TTC549 (cell line): ENCODE measurements at regions not wholly inside any gene's neighbourhood (a gene's known extent, or its start where the extent isn't known, plus 50 kb on each side); places are given as distances from the start of the nearest gene placed in this dataset.

ENCODE experiments used
- FAIRE-seq: peaks from 2 replicates; lab custom pipeline; 2012; peaks lifted over from hg19 to GRCh38; lab: Jason Lieb, UNC

DNA sequence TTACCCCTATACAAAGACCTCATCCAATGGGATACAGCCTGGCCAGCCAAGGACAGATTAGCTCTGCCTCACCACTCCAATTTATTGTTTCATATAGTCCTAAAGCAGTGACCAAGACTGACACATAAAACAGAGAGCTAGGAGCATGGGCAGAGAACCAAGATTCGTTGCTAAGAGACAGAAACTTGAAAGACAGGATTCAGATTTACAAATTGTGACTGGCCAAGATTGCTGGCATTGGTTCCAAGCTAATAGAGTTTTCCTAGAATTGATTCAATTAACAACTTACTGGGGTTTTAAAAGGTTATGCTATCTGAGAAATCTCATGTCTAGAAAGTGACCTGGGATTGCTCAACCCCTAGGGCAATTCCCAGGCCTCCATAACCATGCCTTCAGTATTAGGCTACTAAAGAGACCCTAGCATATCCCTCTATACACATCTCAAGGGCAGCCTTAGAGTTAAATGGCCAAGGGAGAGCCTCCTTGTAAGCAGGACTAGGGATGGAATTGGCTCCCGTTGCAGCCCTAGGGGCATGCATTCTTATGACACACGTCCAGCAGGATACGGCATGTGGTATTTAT is 75.6 kb downstream of the ICOS start:
- no peak for FAIRE-seq

DNA sequence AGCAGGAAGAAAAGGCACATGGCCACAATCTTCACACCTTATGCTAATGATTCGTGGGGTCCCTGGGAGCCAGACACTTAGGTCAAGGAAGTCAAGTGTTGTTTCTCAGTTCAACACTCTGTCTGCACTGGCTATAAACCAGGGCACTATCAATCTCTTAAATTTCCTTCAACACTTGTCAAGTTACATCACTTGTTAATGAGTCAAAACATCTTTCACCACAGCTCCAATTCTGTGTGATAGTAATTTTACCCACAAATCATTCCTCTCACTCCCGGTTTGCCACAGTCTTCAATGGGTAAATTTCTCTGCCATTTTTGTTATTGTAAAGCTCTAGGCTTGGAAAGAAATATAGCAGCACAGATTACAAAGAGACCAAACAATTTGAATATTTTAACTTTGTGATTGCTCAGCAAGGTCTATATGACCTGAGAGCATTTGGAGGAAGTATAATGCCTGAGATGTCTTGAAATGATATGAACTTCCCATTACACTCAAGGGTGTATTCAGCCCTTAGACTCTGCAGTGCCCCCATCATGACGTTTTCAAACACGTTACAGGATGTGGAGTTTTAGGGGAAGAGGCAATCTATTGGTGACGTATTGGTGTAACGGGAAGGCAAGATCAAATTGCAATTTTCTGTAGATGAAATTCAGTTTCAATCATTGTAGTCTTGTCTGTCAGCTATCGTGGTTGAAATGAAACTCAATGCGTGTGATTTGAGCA is 78.7 kb downstream of the ICOS start:
- no peak for FAIRE-seq

DNA sequence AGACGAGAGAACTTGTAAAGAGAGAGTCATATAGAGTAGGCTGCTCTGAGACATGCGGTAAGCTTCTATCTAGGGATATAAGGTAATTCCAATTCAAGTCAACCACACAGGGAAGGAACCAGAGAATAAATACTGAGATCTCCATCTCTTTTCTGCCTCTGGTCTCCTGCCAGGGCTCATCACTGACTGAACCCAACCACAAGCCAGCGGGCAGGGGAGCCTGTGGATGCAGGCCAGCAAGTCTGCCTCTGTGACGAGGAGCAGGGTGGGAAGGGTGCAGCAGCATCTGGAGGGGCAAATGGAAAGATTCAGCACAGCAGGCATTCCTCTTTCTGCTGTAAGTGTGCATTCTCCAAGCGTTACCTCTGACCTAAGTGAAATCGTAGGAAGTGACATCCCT is 82.2 kb downstream of the ICOS start:
- FAIRE-seq = no peak

DNA sequence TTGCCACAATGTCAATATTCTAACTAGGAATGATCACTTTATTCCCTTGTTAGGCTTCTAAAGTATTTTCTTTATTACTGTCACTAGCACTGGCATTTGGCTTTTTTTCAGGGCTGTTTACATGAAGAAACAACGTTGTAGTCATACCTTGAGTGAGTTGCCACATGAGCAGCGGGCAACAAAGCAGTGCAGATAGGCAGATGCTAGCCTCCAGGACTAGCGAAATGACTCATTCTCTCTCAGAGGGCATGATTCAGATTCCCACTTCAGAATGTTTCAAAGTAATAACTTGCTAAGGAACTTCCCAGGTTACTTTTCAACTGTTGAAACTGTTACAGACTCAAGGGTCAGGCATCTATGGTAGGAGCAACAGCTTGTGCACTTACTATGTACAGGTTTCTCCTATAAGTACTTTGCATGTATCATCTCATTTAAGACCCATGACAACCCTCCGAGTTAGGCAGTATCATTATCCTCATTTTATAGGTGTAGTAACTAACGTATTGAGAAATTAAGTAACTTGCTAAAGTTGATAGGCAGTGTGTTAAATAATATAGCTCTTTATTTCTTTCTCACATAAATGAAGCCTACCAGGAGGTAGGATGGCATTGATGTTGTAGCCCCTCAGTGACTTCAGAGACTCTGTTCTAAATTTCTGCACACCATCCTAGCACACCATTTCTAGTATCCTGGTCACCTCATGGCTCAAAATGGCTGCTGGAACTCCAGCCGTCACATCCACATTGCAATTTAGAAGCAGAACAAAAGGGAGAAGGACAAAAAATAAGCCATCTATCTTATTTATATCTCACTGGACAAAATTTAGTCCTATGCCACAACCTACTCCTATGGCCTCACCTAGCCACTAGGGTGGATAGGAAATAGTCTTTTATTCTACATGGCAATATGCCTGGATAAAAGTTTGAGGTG is 83.3 kb downstream of the ICOS start:
- FAIRE-seq = no peak

DNA sequence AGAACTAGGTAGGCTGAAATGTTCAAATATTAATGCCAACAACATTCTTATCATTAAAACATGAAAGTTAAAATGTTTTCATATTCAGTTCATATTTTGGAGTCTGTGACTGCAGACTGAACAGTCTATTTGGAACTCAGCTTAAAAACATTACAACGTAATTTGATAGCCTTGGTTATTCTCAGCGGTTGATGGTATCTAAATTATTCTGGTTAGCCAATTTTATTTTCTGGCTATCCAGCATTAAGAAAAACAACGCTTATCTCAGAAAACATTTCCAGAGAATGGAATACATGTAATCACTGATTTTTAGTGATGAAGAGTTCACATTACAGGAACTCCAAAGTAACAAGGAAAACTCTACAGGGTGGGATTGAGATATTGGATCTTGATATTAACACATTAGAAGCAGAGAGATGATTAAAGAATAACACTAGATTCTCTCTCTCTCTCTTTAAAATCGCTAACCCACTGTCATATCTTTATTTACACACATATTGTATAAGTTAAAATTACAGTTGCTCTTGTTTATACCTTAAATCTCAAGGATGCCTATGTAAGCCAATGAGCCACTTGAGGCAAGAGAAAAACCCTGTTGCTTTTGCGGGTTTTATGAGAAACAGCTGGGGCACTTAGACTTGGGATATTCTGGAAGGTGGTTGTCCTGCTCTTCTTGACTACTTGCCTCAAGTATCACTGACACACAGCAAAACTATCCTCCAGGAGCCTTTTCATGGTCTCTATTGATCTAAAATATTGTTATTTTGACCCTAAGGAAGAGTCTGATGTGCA is 84.9 kb downstream of the ICOS start:
- no peak for FAIRE-seq

DNA sequence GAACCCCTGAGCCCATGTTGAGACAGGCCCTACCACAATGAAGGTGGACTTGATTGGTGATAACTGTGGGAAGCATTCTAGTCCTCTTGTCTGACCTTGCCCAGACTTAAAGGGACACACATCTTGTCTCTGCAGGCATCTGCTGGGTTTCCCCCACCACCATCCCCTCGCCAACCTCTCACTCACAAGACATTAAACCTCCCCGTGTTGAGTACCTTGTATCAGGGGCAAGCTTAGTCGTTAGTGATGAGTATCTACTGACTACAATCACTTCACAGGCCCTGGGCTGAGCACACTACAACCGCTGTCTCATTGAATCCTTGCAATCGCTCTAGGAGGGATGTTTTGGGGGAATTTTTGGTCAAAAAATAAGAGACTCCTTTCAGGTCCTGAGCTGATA is 86.0 kb downstream of the ICOS start:
- no peak for FAIRE-seq

DNA sequence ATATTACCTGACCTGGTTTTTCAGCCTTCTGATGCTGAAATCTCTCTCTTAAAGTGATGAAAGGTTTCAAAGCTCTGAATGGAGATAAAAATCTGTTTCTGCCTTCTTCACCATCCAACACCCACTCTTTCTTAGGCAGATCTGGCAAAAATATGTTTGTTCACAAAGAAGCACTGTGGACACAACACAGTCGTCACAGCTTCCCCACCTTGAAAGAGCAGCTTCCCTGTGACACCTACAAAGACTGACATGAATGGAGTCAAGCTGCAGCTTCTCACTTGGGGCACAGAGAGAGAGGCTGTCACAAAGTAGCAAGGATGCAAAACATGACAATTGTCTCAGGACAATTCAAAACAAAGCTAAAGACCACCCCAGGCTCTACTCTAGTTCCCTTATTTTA is 86.5 kb downstream of the ICOS start:
- FAIRE-seq = no peak

DNA sequence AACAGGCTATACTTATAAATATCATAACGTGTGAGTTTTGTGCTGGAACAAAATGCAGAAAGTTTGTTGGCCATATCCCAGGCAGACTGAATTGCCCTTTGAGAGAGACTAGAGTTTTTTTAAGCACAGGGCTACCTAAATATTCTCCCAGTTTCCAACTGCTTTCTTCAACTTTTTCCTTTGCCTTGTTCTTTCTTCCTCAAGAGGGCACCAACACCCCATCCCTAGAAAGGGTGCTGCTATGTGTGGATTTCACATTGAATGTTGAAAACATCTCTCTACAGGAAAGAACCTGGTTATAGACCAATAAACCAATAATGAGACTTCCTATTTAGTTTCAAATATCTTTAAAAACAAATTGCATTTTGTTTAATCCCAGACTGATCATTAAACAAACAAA is 87.9 kb downstream of the ICOS start:
- FAIRE-seq = peak; percentile 76

DNA sequence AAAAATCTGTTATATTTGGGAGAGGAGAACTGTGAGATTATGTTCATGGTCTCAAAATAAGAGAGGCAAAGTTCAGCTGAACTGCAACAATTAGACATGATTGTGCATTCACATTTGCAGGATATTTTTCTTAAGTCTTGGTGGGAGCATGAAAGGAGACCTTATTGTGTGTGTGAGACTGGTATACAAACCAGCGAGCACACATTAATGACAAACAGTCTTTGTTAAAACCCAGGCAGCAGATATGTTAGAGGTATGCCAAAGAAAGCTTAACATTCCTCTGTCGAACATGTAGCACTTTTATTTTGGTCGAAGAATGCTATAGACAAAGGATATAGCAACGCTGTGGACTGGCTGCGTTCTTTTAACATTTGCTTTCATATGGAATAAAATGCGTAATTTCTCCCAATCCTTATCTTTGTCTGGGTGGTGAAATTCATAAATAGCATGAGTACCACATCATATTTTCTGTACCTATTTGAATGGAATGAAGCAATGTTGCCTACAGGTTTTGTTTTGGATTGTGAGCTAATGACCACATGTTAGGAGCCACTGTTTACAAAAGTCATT is 88.4 kb downstream of the ICOS start:
- FAIRE-seq = no peak

DNA sequence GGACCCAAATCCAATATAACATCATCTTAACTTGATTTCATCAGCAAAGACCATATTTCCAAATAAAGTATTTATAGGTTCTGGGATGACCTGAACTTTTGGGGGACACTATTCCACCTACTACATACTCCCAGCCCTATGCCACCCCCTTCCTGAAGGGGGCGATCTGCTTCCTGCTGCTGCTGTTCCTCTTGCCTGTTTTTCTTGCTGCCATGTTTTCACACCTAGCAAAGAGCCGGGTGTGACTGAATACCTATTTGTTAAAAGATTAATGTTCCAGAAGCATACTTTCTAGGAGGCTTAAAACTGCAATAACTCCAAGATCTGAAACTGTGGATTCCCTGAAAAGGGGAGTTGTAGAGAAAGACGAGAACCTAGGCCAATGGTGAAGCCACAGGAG is 89.7 kb downstream of the ICOS start:
- no peak for FAIRE-seq

DNA sequence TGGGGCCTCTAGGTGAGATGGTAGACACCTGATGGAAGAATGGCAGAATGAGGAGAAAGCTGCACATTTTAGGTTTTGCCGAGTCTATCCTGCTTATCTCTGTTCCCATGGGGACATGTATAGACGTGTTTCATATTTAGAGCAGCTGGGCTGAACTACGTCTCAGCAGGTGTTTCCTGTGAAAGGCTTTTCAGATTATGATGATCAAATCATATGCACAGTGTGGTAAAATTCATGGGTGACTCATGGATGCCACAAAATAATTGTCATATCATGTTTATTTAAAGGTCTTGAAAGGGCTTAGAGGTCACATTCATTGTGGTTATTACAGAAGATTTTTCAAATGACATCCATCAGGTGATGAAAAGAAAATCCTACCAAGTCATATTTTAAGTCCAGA is 90.5 kb downstream of the ICOS start:
- no peak for FAIRE-seq

DNA sequence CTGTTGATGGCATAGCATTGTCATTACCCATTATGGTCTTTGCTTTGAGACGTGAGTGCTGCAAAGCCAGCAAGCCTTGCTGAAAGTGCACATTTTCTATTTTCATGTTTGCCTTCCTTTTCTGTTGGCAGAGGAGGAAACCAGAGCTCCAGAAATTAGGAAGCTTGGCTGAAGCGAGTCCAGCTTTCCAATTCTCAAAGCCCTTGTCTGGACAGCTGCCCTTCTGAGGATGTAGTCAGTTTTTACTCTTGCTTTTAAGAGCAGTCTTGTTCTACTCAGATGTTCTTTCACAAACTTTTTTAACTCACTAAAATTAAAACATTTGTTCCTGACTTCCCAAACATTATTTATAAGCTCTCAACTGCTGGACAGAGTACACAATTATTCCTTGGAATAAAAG is 93.8 kb downstream of the ICOS start:
- FAIRE-seq = no peak

DNA sequence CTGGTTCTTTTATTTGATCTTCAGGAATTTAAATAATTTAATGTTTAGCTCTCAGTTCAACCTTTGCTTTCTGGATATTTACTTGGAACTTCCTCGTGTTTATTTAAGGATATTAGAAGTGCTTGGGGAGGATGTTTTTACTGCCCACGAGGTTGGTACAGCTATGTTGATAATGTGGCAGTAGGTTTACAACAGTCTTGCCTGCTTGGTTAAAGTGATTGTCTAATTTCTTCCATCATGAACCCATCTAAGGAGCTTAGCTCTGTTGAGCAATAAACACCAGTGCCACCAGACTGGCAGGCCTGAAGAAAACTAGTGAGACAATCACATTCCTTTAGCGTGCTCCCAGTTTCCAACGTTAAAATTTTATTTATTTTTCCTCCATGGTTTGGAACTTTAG is 94.5 kb downstream of the ICOS start:
- no peak for FAIRE-seq

DNA sequence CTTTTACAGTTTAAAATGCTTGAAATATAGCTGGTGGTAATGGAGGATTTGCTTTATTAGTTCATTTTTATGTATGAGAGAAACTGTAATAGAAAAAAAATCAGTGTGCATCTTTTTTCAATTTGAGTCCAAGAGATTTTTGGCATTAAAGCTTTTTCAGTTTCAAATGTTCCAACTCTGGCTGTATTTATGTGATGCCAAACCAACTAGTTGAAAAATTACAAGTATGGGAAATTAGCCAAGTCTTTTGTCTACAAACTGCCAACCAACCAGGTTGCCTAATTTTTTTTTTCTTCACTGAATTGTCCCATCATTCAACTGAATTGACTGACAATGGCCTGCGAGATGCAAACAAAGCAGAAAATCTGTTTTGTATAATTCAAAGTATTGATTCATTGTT is 95.7 kb downstream of the ICOS start:
- FAIRE-seq = no peak

DNA sequence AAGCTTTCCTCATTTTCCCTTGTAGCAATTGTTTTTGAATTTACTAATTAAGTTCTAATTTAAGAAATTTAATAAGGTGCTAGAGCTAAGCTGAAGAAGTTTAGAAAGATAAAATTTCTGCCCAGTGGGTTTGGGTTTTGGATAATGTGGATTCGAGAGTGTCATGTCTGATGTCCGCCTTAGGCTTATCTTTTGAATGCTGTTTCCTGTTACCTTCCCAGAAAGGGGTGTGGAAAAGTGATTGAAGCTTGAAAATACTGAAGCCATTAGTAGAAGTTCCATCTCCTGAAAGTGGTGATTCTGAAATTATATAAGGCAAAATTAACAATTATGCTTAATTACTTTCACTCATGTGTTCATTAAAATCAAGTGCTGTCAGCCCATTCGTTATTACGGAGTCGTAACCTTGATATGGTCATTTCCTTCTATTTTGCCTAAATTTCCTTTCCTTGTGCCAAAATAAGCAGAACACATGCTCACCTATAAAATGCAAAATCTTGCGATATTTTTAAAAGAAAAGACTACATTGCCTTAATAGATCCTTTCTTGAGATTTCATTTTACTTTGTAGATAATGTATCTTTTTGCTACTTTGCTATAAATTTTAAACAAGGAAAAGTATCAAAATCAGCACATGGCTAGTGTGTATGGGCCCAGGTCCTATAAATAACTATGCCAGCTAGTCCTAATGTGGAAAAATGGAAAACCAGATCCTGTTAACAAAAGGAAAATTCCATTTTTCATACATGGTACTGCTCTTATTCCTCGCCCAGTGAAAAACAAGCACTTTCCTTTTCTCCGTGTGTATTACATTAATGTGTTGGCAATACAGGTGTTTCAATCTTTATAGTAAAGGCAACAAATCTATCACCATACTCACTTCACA is 97.3 kb downstream of the ICOS start:
- FAIRE-seq = no peak

DNA sequence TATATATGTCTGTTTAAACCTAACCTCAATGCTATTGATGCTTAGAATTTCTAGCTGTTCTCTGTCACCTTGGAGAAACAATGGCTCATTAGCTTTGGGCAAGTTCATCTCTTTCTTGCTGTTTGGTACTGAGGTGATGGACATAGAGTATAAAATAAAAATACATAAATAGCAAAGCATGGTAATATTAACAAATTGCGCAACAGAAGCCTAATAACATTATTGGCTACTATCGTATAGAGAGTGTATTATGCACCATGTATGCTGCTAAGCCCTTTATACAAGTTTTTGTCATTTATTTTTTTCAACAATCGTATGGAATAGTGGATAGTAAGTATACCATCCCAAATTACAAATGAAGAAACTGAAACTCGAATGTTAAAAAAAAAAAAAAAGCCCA is 100.1 kb downstream of the ICOS start:
- FAIRE-seq = no peak

DNA sequence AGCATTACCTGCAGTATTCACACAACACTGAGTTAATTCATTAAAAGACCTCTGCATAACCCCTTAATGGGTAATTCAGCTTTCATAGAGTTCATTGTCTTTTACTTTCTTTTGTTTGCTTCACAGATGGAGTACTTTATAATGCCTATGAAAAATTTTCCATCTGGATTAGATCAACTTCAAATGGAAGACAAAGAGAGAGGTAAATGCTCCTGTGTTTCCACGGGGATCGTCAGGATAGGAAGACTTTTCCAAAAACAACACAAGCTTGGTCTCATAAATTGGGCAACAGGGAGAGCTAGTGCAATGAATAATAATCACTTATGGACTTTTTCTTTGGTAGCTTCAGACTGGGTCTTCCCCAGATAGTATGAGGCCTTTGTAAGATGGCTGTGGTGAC is 100.7 kb downstream of the ICOS start:
- FAIRE-seq = no peak

DNA sequence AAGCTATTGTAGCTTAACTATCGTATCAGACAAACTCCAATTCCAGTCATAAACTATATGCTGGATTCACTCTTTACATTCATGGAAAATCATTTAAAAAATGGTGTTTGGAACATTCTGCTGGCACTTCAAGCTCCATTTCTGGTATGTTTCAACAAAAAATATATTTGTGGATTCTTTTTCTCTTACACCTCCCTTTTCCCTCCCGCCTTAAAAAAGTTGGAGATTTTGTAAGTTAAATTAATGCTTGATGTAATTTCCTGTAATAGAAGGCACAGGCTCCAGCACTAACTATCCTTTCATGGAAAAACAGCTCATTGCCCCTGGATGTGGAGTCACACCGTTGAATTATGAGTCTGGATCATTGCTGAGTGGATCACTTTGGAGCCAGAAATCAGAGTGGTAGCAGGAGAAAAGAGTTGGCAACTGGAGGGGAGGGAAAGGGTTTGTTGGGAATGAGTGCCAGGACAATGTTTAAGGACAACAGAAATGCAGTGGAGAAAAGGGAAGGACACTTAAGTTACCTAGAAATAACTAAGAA is 102.8 kb downstream of the ICOS start:
- no peak for FAIRE-seq

DNA sequence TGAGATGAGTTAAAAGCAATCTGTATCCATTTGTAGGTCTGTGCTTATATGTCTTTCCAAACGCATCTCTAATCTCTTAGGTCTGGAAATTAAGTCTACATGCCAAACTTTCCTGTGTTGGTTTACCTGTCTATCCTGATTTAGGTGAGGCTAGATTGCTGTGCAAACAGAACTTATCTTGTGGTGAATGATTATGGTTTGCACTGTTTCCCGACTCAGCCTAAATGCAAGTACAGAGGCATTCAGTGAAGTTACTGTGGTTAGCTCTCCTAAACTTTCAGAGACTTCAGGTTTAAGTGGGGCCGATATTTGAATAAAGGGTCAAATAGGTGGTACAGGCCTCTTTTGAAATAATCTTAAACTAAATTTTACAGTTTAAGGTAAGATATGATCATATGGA is 103.5 kb downstream of the ICOS start:
- FAIRE-seq = no peak

DNA sequence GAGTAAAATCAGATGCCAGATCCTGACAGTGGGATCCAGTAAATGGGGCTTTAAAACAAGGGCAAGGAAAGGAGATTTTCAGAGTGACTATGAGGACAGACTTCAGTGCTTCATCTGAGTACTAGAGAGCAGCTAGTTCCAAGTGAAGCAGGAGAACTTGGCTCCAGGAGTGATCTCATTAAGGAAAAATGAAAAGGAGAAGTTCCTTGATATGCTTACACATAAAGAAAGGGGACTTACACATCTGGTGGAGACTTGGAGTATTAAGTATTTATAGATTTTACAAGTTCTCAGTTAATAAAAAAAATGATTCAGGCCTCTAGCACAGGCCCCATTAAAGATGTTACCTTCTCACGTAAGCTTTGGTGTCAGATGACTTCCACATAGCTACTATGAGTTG is 105.8 kb downstream of the ICOS start:
- FAIRE-seq = no peak

DNA sequence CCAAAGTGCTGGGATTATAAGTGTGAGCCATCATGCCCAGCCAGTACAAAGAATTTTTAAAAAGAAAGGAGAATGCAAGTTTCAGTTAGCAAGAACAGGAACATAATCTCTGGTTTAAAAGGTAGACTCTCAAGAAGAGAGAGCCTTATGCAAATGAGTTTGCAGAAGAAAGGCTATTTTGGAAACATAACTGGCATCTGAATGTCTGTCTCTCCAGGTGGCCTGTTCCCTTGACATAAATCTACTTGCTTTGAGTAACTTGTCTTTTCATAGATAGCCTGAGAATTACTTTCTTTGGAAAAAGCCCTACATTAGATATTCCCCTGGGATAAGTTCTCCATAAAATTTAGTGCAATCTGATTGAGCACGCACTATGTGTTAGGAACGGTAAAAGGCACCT is 109.6 kb downstream of the ICOS start:
- FAIRE-seq = no peak
